HG02610 (cell line): ENCODE measurements at regions not wholly inside any gene's neighbourhood (a gene's known extent, or its start where the extent isn't known, plus 50 kb on each side); places are given as distances from the start of the nearest gene placed in this dataset.

ENCODE experiments used
- ATAC-seq: cut with Tn5 transposase; IDR thresholded peaks from one replicate; pipeline ENCODE4 v1.9.1; 2021; ENCODE audit warnings: mild to moderate bottlenecking, moderate library complexity; ENCODE audit not compliant: unreplicated experiment

- ATAC-seq, result no peak
Observed at GRCh38 chr2:236743039-236743920, 173.7 kb downstream of the ACKR3 start.

GRCh38 chr2:236743921-236744280, 174.3 kb downstream of the ACKR3 start:
- ATAC-seq, result no peak

GRCh38 chr2:236744281-236744705, 174.7 kb downstream of the ACKR3 start:
- no peak for ATAC-seq

GRCh38 chr2:236744716-236745115, 175.1 kb downstream of the ACKR3 start:
- ATAC-seq, result no peak

GRCh38 chr2:236745420-236746210, 176.0 kb downstream of the ACKR3 start:
- ATAC-seq, result no peak

- ATAC-seq, result no peak
Observed at GRCh38 chr2:236746833-236747232, 177.2 kb downstream of the ACKR3 start.

GRCh38 chr2:236747426-236747825, 177.8 kb downstream of the ACKR3 start:
- no peak for ATAC-seq

GRCh38 chr2:236747925-236748324, 178.3 kb downstream of the ACKR3 start:
- ATAC-seq, result no peak

GRCh38 chr2:236748385-236748784, 178.8 kb downstream of the ACKR3 start:
- no peak for ATAC-seq

- no peak for ATAC-seq
Observed at GRCh38 chr2:236748801-236749200, 179.2 kb downstream of the ACKR3 start.

- no peak for ATAC-seq
Observed at GRCh38 chr2:236749346-236749745, 179.7 kb downstream of the ACKR3 start.

- ATAC-seq, result no peak
Observed at GRCh38 chr2:236752096-236752495, 182.5 kb downstream of the ACKR3 start.

- ATAC-seq, result no peak
Observed at GRCh38 chr2:236753606-236754270, 184.1 kb downstream of the ACKR3 start.

GRCh38 chr2:236754271-236754944, 184.8 kb downstream of the ACKR3 start:
- ATAC-seq, result no peak

GRCh38 chr2:236755278-236755840, 185.7 kb downstream of the ACKR3 start:
- no peak for ATAC-seq

- ATAC-seq, result no peak
Observed at GRCh38 chr2:236758406-236758805, 188.8 kb downstream of the ACKR3 start.

GRCh38 chr2:236760246-236760645, 190.6 kb downstream of the ACKR3 start:
- ATAC-seq, result no peak

GRCh38 chr2:236761358-236761757, 191.7 kb downstream of the ACKR3 start:
- no peak for ATAC-seq

GRCh38 chr2:236762628-236763027, 193.0 kb downstream of the ACKR3 start:
- ATAC-seq, result no peak

- no peak for ATAC-seq
Observed at GRCh38 chr2:236763857-236764256, 194.2 kb downstream of the ACKR3 start.

- ATAC-seq, result no peak
Observed at GRCh38 chr2:236764716-236765115, 195.1 kb downstream of the ACKR3 start.
